ENCODE measurements at regions not wholly inside any gene's neighbourhood (a gene's known extent, or its start where the extent isn't known, plus 50 kb on each side); places are given as distances from the start of the nearest gene placed in this dataset.

- no peak for TF ChIP-seq CTCF (IDR thresholded peaks at IDR 0.05; ENCODE audit: extremely low read depth, low read depth, low read length)
- no peak overlapping the region for H3K4me3 ChIP-seq (ENCODE audit: insufficient read depth, low read length)
- no peaks in the 10 kb centered on the region for H3K4me1 ChIP-seq (ENCODE audit: insufficient read depth, low read length)
- H3K9me3 ChIP-seq (ENCODE audit: low read depth, low read length): no peaks in the 10 kb centered on the region
- no peak for DNase-seq (ENCODE audit: insufficient read length, low spot score, missing footprints)
- no peaks in the 10 kb centered on the region for H4K20me1 ChIP-seq (ENCODE audit: insufficient read depth, low read length)
- no peaks in the 10 kb centered on the region for H3K79me2 ChIP-seq (ENCODE audit: insufficient read depth, low read length)
- no peak overlapping the region for H3K4me2 ChIP-seq (ENCODE audit: insufficient read depth, low read length)
- H3K27me3 ChIP-seq (ENCODE audit: insufficient read depth, low read length): no peaks in the 10 kb centered on the region
- no peaks in the 10 kb centered on the region for H3K36me3 ChIP-seq (ENCODE audit: insufficient read depth, low read length)
- H3K27ac ChIP-seq (ENCODE audit: low read depth, low read length): no peak overlapping the region
- no peak overlapping the region for H2AFZ ChIP-seq (ENCODE audit: low read length)
Observed at GRCh38 chr10:53325066-53325465, 552.5 kb upstream of the MBL2 start.

DNA sequence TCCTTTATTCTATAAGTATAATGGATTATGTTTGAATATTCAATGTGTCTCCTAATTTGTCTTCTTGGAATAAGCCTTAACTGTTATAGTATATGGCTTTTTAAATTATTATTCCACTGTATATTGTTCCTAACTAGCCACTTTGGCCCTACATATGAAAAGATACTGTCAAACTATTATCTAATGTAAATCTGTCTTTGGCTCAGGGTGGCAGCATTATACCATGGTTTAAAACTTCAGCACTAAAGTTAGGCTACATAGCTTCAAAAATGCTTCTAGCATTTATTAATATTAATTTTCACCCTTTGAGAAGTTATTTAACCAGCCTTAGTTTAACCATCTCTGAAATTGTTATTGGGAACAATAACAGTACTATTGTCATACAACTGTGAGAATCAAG is 543.1 kb upstream of the MBL2 start:
- no peak for DNase-seq (ENCODE audit: insufficient read length, low spot score, missing footprints)
- no peak overlapping the region for H2AFZ ChIP-seq (ENCODE audit: low read length)
- no peaks in the 10 kb centered on the region for H4K20me1 ChIP-seq (ENCODE audit: insufficient read depth, low read length)
- H3K79me2 ChIP-seq (ENCODE audit: insufficient read depth, low read length): no peaks in the 10 kb centered on the region
- H3K9me3 ChIP-seq (ENCODE audit: low read depth, low read length): no peaks in the 10 kb centered on the region
- no peaks in the 10 kb centered on the region for H3K4me1 ChIP-seq (ENCODE audit: insufficient read depth, low read length)
- H3K27me3 ChIP-seq (ENCODE audit: insufficient read depth, low read length): no peaks in the 10 kb centered on the region
- TF ChIP-seq CTCF (IDR thresholded peaks at IDR 0.05; ENCODE audit: extremely low read depth, low read depth, low read length): no peak
- H3K4me3 ChIP-seq (ENCODE audit: insufficient read depth, low read length): no peak overlapping the region
- H3K27ac ChIP-seq (ENCODE audit: low read depth, low read length): no peak overlapping the region
- no peak overlapping the region for H3K4me2 ChIP-seq (ENCODE audit: insufficient read depth, low read length)
- H3K36me3 ChIP-seq (ENCODE audit: insufficient read depth, low read length): no peaks in the 10 kb centered on the region

DNA sequence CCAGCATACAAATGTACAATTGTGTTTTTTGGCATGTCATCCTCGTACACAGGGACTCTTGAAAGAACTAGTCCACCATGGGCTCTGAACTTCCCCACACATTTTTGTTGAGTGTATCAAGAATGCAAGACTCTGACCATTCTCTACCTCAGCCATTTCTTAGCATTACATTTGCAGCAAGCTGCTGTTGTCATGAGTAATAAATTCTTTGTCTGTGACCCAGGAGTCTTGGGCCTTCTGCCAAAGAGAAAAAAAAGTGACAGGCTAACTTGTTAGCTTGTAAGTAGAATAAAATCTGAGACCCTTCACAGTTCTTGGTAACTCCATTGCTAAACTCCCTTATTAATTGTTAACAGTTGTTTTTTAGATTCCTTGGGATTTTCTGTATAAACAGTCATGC is 542.3 kb upstream of the MBL2 start:
- Histone ChIP-seq H3K27ac (ENCODE audit: low read depth, low read length) (no peak overlapping the region), H3K4me1 (ENCODE audit: insufficient read depth, low read length) (no peaks in the 10 kb centered on the region), H3K4me2 (ENCODE audit: insufficient read depth, low read length) (no peak overlapping the region), H3K9me3 (ENCODE audit: low read depth, low read length) (no peaks in the 10 kb centered on the region), H3K27me3 (ENCODE audit: insufficient read depth, low read length) (no peaks in the 10 kb centered on the region), H4K20me1 (ENCODE audit: insufficient read depth, low read length) (no peaks in the 10 kb centered on the region), H2AFZ (ENCODE audit: low read length) (no peak overlapping the region), H3K4me3 (ENCODE audit: insufficient read depth, low read length) (no peak overlapping the region), H3K79me2 (ENCODE audit: insufficient read depth, low read length) (no peaks in the 10 kb centered on the region), H3K36me3 (ENCODE audit: insufficient read depth, low read length) (no peaks in the 10 kb centered on the region)
- no peak for DNase-seq (ENCODE audit: insufficient read length, low spot score, missing footprints)
- TF ChIP-seq CTCF (IDR thresholded peaks at IDR 0.05; ENCODE audit: extremely low read depth, low read depth, low read length): no peak

GRCh38 chr10:53298443-53298842 is 525.9 kb upstream of the MBL2 start:
- no peak for DNase-seq (ENCODE audit: insufficient read length, low spot score, missing footprints)
- H3K9me3 ChIP-seq (ENCODE audit: low read depth, low read length): no peaks in the 10 kb centered on the region
- no peak for TF ChIP-seq CTCF (IDR thresholded peaks at IDR 0.05; ENCODE audit: extremely low read depth, low read depth, low read length)
- no peak overlapping the region for H2AFZ ChIP-seq (ENCODE audit: low read length)
- no peaks in the 10 kb centered on the region for H4K20me1 ChIP-seq (ENCODE audit: insufficient read depth, low read length)
- no peaks in the 10 kb centered on the region for H3K27me3 ChIP-seq (ENCODE audit: insufficient read depth, low read length)
- H3K4me2 ChIP-seq (ENCODE audit: insufficient read depth, low read length): no peak overlapping the region
- no peak overlapping the region for H3K4me3 ChIP-seq (ENCODE audit: insufficient read depth, low read length)
- no peaks in the 10 kb centered on the region for H3K36me3 ChIP-seq (ENCODE audit: insufficient read depth, low read length)
- no peaks in the 10 kb centered on the region for H3K79me2 ChIP-seq (ENCODE audit: insufficient read depth, low read length)
- no peak overlapping the region for H3K27ac ChIP-seq (ENCODE audit: low read depth, low read length)
- no peaks in the 10 kb centered on the region for H3K4me1 ChIP-seq (ENCODE audit: insufficient read depth, low read length)

Measured in osteoblast (primary cell).